Left renal pelvis (tissue), 4 donors: ENCODE measurements at regions not wholly inside any gene's neighbourhood (a gene's known extent, or its start where the extent isn't known, plus 50 kb on each side); places are given as distances from the start of the nearest gene placed in this dataset.
"Not testable (repeated sequence)": the region's sequence is repeated elsewhere in the genome, so short reads cannot be mapped to it uniquely, and the experiment has no call there.

Experiments used
- DNase-seq, 4 donors: peaks; one replicate each; pipeline ENCODE4 v3.0.0-alpha.2; 2013; ENCODE audit warnings: low read depth in 4 of 4, low spot score in 3 of 4

GRCh38 chr3:67983166-67983565 is 328.8 kb upstream of the SUCLG2 start:
- no peak for DNase-seq

GRCh38 chr3:67981077-67981476 is 326.7 kb upstream of the SUCLG2 start:
- no peak for DNase-seq

- no peak for DNase-seq
Measured at GRCh38 chr3:67979342-67979741, 324.9 kb upstream of the SUCLG2 start.

- DNase-seq: no peak
Measured at GRCh38 chr3:67977762-67978161, 323.4 kb upstream of the SUCLG2 start.

GRCh38 chr3:67976663-67977062 is 322.3 kb upstream of the SUCLG2 start:
- no peak for DNase-seq

GRCh38 chr3:67964596-67964995 is 310.2 kb upstream of the SUCLG2 start:
- DNase-seq: no peak

GRCh38 chr3:67957268-67957667 is 302.9 kb upstream of the SUCLG2 start:
- no peak for DNase-seq

- no peak for DNase-seq
Measured at GRCh38 chr3:67947808-67948508, 293.5 kb upstream of the SUCLG2 start.

GRCh38 chr3:67946436-67946835 is 292.0 kb upstream of the SUCLG2 start:
- no peak for DNase-seq

GRCh38 chr3:67943546-67943945 is 289.1 kb upstream of the SUCLG2 start:
- DNase-seq: no peak

GRCh38 chr3:67941433-67942030 is 287.1 kb upstream of the SUCLG2 start:
- DNase-seq: no peak

- DNase-seq: no peak
Measured at GRCh38 chr3:67940210-67940952, 286.0 kb upstream of the SUCLG2 start.

GRCh38 chr3:67937498-67938118 is 283.2 kb upstream of the SUCLG2 start:
- DNase-seq: no peak

- not testable (repeated sequence) for DNase-seq
Measured at GRCh38 chr3:67930394-67930793, 276.0 kb upstream of the SUCLG2 start.

GRCh38 chr3:67923796-67924195 is 269.4 kb upstream of the SUCLG2 start:
- DNase-seq: no peak

GRCh38 chr3:67920969-67921368 is 266.6 kb upstream of the SUCLG2 start:
- no peak for DNase-seq

- DNase-seq: no peak
Measured at GRCh38 chr3:67920311-67920710, 265.9 kb upstream of the SUCLG2 start.

- DNase-seq: no peak
Measured at GRCh38 chr3:67916353-67916752, 261.9 kb upstream of the SUCLG2 start.

GRCh38 chr3:67907735-67908134 is 253.3 kb upstream of the SUCLG2 start:
- no peak for DNase-seq

GRCh38 chr3:67906261-67906660 is 251.8 kb upstream of the SUCLG2 start:
- DNase-seq: no peak

- DNase-seq: no peak
Measured at GRCh38 chr3:67901681-67902080, 247.3 kb upstream of the SUCLG2 start.
